22Rv1 (cell line): ENCODE measurements at regions not wholly inside any gene's neighbourhood (a gene's known extent, or its start where the extent isn't known, plus 50 kb on each side); places are given as distances from the start of the nearest gene placed in this dataset.

Experiments used
- H3K27ac ChIP-seq: fragments of 450-650 bp; 2 replicates; pipeline ENCODE4 v1.5.1; 2017
- CTCF ChIP-seq: fragments of 450-650 bp; IDR thresholded peaks from 2 replicates; pipeline ENCODE4 v1.5.1; 2017; ENCODE audit warnings: mild to moderate bottlenecking
- ZFX ChIP-seq: fragments of 450-650 bp; IDR thresholded peaks from 2 replicates; pipeline ENCODE4 v1.6.1; 2017; ENCODE audit warnings: antibody characterized with exemption, borderline replicate concordance

- no peak overlapping the region for H3K27ac ChIP-seq
- TF ChIP-seq CTCF (no peak), ZFX (no peak)
These were observed 195.0 kb downstream of the PHLDA1 start for GRCh38 chr12:75836533-75836932.

- H3K27ac ChIP-seq = no peak overlapping the region
- no peak for TF ChIP-seq CTCF
- no peak for TF ChIP-seq ZFX
These were observed 197.0 kb downstream of the PHLDA1 start for GRCh38 chr12:75834591-75834990.

DNA sequence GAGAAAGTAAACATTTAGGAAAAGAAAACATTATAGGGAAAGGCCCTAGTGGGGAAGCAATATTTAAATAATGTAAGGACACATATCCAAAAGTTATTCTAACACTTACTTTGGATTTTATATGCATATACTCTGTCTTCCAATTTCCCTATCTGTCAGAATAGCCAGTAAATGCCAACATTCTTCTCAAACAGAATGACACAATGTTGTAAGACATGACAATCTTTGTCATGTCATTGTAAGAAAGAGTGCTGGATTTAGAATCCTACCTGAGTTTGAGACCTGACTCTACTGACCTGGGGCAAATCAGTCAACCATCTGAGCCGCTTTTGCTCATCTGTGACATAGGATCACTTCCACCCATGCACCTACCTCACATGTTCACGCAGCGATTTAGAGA lies 198.3 kb downstream of the PHLDA1 start:
- H3K27ac ChIP-seq = no peak overlapping the region
- TF ChIP-seq CTCF (no peak), ZFX (no peak)

- TF ChIP-seq ZFX (no peak), CTCF (no peak)
These were observed 200.2 kb downstream of the PHLDA1 start for GRCh38 chr12:75831402-75831801.

GRCh38 chr12:75827061-75827460 lies 204.5 kb downstream of the PHLDA1 start:
- TF ChIP-seq ZFX (no peak), CTCF (no peak)
- no peak overlapping the region for H3K27ac ChIP-seq

More at GRCh38 chr12:75831402-75831801, 200.2 kb downstream of the PHLDA1 start:
- no peak overlapping the region for H3K27ac ChIP-seq

DNA sequence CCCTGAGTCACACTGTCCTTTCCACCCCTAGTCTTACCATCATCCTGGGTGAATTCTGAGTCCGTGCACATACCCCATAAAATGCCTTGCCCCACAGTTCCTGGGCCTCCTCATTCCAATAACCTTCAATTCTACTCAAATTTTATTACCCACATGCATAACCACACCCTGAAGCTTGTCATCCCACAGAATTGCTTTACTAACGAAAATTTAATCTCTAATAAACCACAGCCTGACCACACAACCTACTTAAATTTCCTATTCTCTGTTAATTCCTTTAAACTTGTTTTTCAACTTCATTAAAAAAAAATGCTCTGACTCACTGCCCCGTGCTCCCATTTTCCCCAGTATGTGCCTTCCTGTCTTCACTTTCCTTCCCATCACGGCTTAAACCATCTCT lies 205.9 kb downstream of the PHLDA1 start:
- TF ChIP-seq CTCF = no peak
- no peak for TF ChIP-seq ZFX
- no peak overlapping the region for H3K27ac ChIP-seq

GRCh38 chr12:75823475-75823874 lies 208.1 kb downstream of the PHLDA1 start:
- TF ChIP-seq CTCF (no peak), ZFX (no peak)
- H3K27ac ChIP-seq = no peak overlapping the region
